ENCODE measurements at regions not wholly inside any gene's neighbourhood (a gene's known extent, or its start where the extent isn't known, plus 50 kb on each side); places are given as distances from the start of the nearest gene placed in this dataset.

DNA sequence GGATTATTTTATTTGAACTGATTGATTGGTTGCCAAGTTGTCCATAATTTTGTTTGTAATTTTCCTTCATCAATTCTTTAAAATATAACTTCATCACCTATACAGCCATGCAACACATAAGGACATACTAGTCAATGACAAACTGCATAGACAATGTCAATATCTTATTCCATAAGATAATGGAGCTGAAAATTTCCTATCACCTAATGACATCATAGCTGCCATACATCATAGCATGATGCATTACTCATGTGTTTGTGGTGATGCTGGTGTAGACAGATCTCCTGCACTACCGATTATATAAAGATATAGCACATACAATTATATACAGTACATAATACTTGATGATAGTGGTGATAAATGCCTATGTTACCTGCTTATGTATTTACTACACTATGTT, 369.8 kb upstream of the NT5C1B start:
- TF ChIP-seq POLR2AphosphoS5 (IDR thresholded peaks at IDR 0.05) = no peak
- no peak for TF ChIP-seq CTCF (IDR thresholded peaks at IDR 0.05)
- TF ChIP-seq POLR2A (IDR thresholded peaks at IDR 0.05) = no peak
- no peak for TF ChIP-seq EP300 (IDR thresholded peaks at IDR 0.05)

All from suprapubic skin (tissue), 4 donors.